IMR-90 (cell line): ENCODE measurements at regions not wholly inside any gene's neighbourhood (a gene's known extent, or its start where the extent isn't known, plus 50 kb on each side); places are given as distances from the start of the nearest gene placed in this dataset.

ENCODE experiments used
- ATAC-seq: fragments of 200-7000 bp; cut with Tn5 transposase; 2 replicates; pipeline ENCODE4 v1.9.1; 2020; ENCODE audit warnings: low read depth, mild to moderate bottlenecking, moderate library complexity
- BruUV-seq: library from RNA; stranded (reverse); fragments of 400-500 nt; replicated peaks from 2 replicates; lab custom pipeline; 2021; lab: Mats Ljungman, UMichigan
- CTCF ChIA-PET: fragments of 300-600 bp; formaldehyde crosslinking; extraction: SDS; loops from one replicate; lab custom pipeline; 2021; ENCODE audit warnings: antibody characterized with exemption; lab: Yijun Ruan, JAX
- POLR2A ChIA-PET: fragments of 300-600 bp; sonication (Branson Sonifier 250); formaldehyde crosslinking; loops from one replicate; lab custom pipeline; 2022; ENCODE audit warnings: antibody characterized with exemption; ENCODE audit not compliant: unreplicated experiment; lab: Charles Lee
- DNase-seq: peaks from one replicate; pipeline ENCODE4 v3.0.0; 2013
- H2AFZ ChIP-seq: replicated peaks from 2 replicates; pipeline ENCODE3; 2013; ENCODE audit warnings: low read length, mild to moderate bottlenecking; ENCODE audit not compliant: poor library complexity
- H2AK5ac ChIP-seq: 2 replicates; pipeline ENCODE4 v1.6.1; 2013; ENCODE audit warnings: low read depth, low read length, inconsistent platforms
- H2AK9ac ChIP-seq: replicated peaks from 2 replicates; pipeline ENCODE3; 2013; ENCODE audit warnings: mild to moderate bottlenecking, low read depth, low read length, moderate library complexity; ENCODE audit not compliant: poor library complexity
- H2BK120ac ChIP-seq: 2 replicates; pipeline ENCODE4 v1.6.1; 2013; ENCODE audit warnings: low read depth, low read length, inconsistent platforms
- H2BK15ac ChIP-seq: 3 replicates; pipeline ENCODE4 v1.6.1; 2013; ENCODE audit warnings: low read depth, low read length, inconsistent platforms
- H2BK20ac ChIP-seq: 2 replicates; pipeline ENCODE4 v1.6.1; 2013; ENCODE audit warnings: low read depth, mild to moderate bottlenecking, inconsistent platforms, low read length, moderate library complexity
- H2BK5ac ChIP-seq: 2 replicates; pipeline ENCODE4 v1.6.1; 2013; ENCODE audit warnings: mild to moderate bottlenecking, low read depth, low read length, inconsistent platforms; ENCODE audit not compliant: poor library complexity, severe bottlenecking
- H3K14ac ChIP-seq: replicated peaks from 2 replicates; pipeline ENCODE4 v1.6.1; 2013; ENCODE audit warnings: low read depth, low read length, inconsistent platforms
- H3K18ac ChIP-seq: 2 replicates; pipeline ENCODE4 v1.6.1; 2013; ENCODE audit warnings: low read depth, low read length, control low read depth
- H3K23ac ChIP-seq: 2 replicates; pipeline ENCODE4 v1.6.1; 2013; ENCODE audit warnings: low read depth, low read length, inconsistent platforms
- H3K27ac ChIP-seq: 2 replicates; pipeline ENCODE4 v1.5.1; 2013; ENCODE audit warnings: mild to moderate bottlenecking, control low read depth, low read length; ENCODE audit not compliant: insufficient read depth
- H3K27me3 ChIP-seq: 2 replicates; pipeline ENCODE4 v1.6.1; 2013; ENCODE audit warnings: low read length; ENCODE audit not compliant: control insufficient read depth, insufficient read depth
- H3K36me3 ChIP-seq: 2 replicates; pipeline ENCODE4 v1.6.1; 2013; ENCODE audit warnings: low read length, mixed read lengths; ENCODE audit not compliant: control insufficient read depth, insufficient read depth
- H3K4ac ChIP-seq: 2 replicates; pipeline ENCODE4 v1.6.1; 2013; ENCODE audit warnings: low read depth, low read length, inconsistent platforms
- H3K4me1 ChIP-seq: 2 replicates; pipeline ENCODE4 v1.6.1; 2013; ENCODE audit warnings: low read length, mixed read lengths; ENCODE audit not compliant: control insufficient read depth, insufficient read depth
- H3K4me2 ChIP-seq: 2 replicates; pipeline ENCODE4 v1.6.1; 2013; ENCODE audit warnings: low read depth, mild to moderate bottlenecking, control low read depth, low read length, moderate library complexity
- H3K4me3 ChIP-seq: 2 replicates; pipeline ENCODE4 v1.5.1; 2013; ENCODE audit warnings: low read depth, mild to moderate bottlenecking, control low read depth, low read length, moderate library complexity; ENCODE audit not compliant: insufficient read depth
- H3K56ac ChIP-seq: 2 replicates; pipeline ENCODE4 v1.6.1; 2013; ENCODE audit warnings: low read length, inconsistent platforms; ENCODE audit not compliant: insufficient read depth; ENCODE audit errors: extremely low read depth
- H3K79me1 ChIP-seq, 2 experiments: 2 replicates each; pipeline ENCODE4 v1.6.1; 2013; ENCODE audit warnings: low read length in 2 of 2, inconsistent platforms in 1 of 2, low read depth in 1 of 2
- H3K9ac ChIP-seq: 2 replicates; pipeline ENCODE4 v1.6.1; 2013; ENCODE audit warnings: low read depth, low read length, control low read depth
- H3K9me1 ChIP-seq: 2 replicates; pipeline ENCODE4 v1.6.1; 2013; ENCODE audit warnings: low read length, inconsistent platforms; ENCODE audit not compliant: insufficient read depth
- H3K9me3 ChIP-seq: 2 replicates; pipeline ENCODE4 v1.6.1; 2013; ENCODE audit warnings: low read length; ENCODE audit not compliant: control insufficient read depth, insufficient read depth
- H4K20me1 ChIP-seq: 2 replicates; pipeline ENCODE4 v1.6.1; 2013; ENCODE audit warnings: low read length, inconsistent platforms; ENCODE audit not compliant: insufficient read depth
- H4K5ac ChIP-seq: 2 replicates; pipeline ENCODE4 v1.6.1; 2013; ENCODE audit warnings: mild to moderate bottlenecking, low read depth, low read length, control low read depth
- H4K8ac ChIP-seq, 2 experiments: 2 replicates each; pipeline ENCODE4 v1.6.1; 2013; ENCODE audit warnings: low read depth in 2 of 2, low read length in 2 of 2, control low read depth in 1 of 2, inconsistent platforms in 1 of 2
- H4K91ac ChIP-seq: 2 replicates; pipeline ENCODE4 v1.6.1; 2013; ENCODE audit warnings: low read depth, low read length, inconsistent platforms; ENCODE audit not compliant: insufficient read depth
- BHLHE40 ChIP-seq: fragments of 150-350 bp; IDR thresholded peaks from 2 replicates; pipeline ENCODE4 v1.6.1; 2016; ENCODE audit warnings: mild to moderate bottlenecking, low read depth, low read length
- FOS ChIP-seq: fragments of 150-350 bp; IDR thresholded peaks from 2 replicates; pipeline ENCODE4 v1.6.1; 2016; ENCODE audit warnings: low read depth, low read length
- SMC3 ChIP-seq: fragments of 150-350 bp; IDR thresholded peaks from 2 replicates; pipeline ENCODE4 v1.6.1; 2016; ENCODE audit warnings: low read depth, mild to moderate bottlenecking, antibody characterized with exemption, low read length, moderate library complexity
- WGBS, 2 experiments: methylation state at CpG; one replicate each; pipeline versions ENCODE4 v1.1.5 to v1.1.7; 2013; ENCODE audit warnings: missing lambda C conversion rate in 2 of 2; ENCODE audit not compliant: insufficient read length in 1 of 2; ENCODE audit errors: extremely low coverage in 2 of 2; 5-methylcytosine and 5-hydroxymethylcytosine counted together
- dilution Hi-C: fragments of 300-500 bp; cut with HindIII; formaldehyde crosslinking; loops from one replicate; pipeline ENCODE4 v1.14.3; 2018; ENCODE audit warnings: low sequenced_read_pairs; ENCODE audit not compliant: unreplicated experiment
- in situ Hi-C: fragments of 300-500 bp; cut with MboI; formaldehyde crosslinking; loops from 3 replicates; pipeline ENCODE4 v1.14.3; 2019; ENCODE audit warnings: low sequenced_read_pairs, inconsistent platforms, mixed read lengths
- intact Hi-C: fragments of 100-400 bp; cut with micrococcal nuclease; formaldehyde crosslinking; loops from 2 replicates; pipeline ENCODE4 v1.10.0; 2022

- in situ Hi-C loops (no loop called here), dilution Hi-C loops (no loop called here), intact Hi-C loops (no loop called here)
- Histone ChIP-seq H2AK9ac (no peak overlapping the region), H2AK5ac (no peak overlapping the region), H3K9ac (no peak overlapping the region), H3K36me3 (no peaks in the 10 kb centered on the region), H4K5ac (no peak overlapping the region), H3K56ac (no peak overlapping the region), H3K9me1 (no peaks in the 10 kb centered on the region), H3K79me1 (no peaks in the 10 kb centered on the region), H2BK15ac (no peak overlapping the region), H4K91ac (no peak overlapping the region), H3K4me3 (no peak overlapping the region), H2BK20ac (no peak overlapping the region; the same call in 1 of the 2 replicates), H2BK120ac (no peak overlapping the region), H3K27me3 (no peaks in the 10 kb centered on the region), H3K4me1 (peaks cover 3% of the 10 kb centered on the region; the same call in 1 of the 2 replicates), H3K18ac (no peak overlapping the region), H4K8ac (no peak overlapping the region), H4K20me1 (no peaks in the 10 kb centered on the region), H3K23ac (no peak overlapping the region), H3K9me3 (no peaks in the 10 kb centered on the region), H3K4me2 (peak overlapping the region; percentile 48; the same call in 1 of the 2 replicates), H2BK5ac (peak overlapping the region; percentile 86), H3K27ac (no peak overlapping the region), H3K4ac (no peak overlapping the region), H2AFZ (no peak overlapping the region), H3K14ac (no peak overlapping the region)
- WGBS, 2 experiments, result no CpG with 5 or more reads among the region's 4 CpGs
- BruUV-seq, result no TSS peak
- peak; percentile 89 for DNase-seq
- ATAC-seq, result peak; percentile 88
- CTCF ChIA-PET, result no interaction called here
- TF ChIP-seq SMC3 (no peak), FOS (0 out of 2 replicates have a peak, but pooled peaks have one; percentile 20), BHLHE40 (peak; percentile 8; the same call in 1 of the 2 replicates)
- POLR2A ChIA-PET, result no interaction called here
Measured at GRCh38 chr15:37773111-37773860, 161.2 kb upstream of the TMCO5A start.
